Small intestine (tissue), 7 donors: ENCODE measurements at regions not wholly inside any gene's neighbourhood (a gene's known extent, or its start where the extent isn't known, plus 50 kb on each side); places are given as distances from the start of the nearest gene placed in this dataset.

Source experiments
- DNase-seq, 2 donors: peaks; one replicate each; pipeline versions ENCODE4 v3.0.0 to v3.0.0-alpha.2; 2013
- FAIRE-seq: peaks from 2 replicates; lab custom pipeline; 2012; peaks lifted over from hg19 to GRCh38; lab: Jason Lieb, UNC
- H3K27ac ChIP-seq, 3 donors: one replicate each; pipeline ENCODE4 v1.5.1; 2013; ENCODE audit warnings: low read length in 2 of 3, mild to moderate bottlenecking in 2 of 3, control low read depth in 1 of 3, inconsistent platforms in 1 of 3, low read depth in 1 of 3, moderate library complexity in 1 of 3
- H3K27me3 ChIP-seq, 3 donors: one replicate each; pipeline ENCODE4 v1.6.1; 2013; ENCODE audit warnings: low read length in 3 of 3, inconsistent platforms in 1 of 3; ENCODE audit not compliant: control insufficient read depth in 3 of 3, insufficient read depth in 3 of 3
- H3K36me3 ChIP-seq, 3 donors: one replicate each; pipeline ENCODE4 v1.6.1; 2013; ENCODE audit warnings: low read length in 3 of 3, inconsistent platforms in 1 of 3, low read depth in 1 of 3, mild to moderate bottlenecking in 1 of 3, moderate library complexity in 1 of 3; ENCODE audit not compliant: control insufficient read depth in 3 of 3, insufficient read depth in 2 of 3
- H3K4me1 ChIP-seq, 3 donors: one replicate each; pipeline ENCODE4 v1.6.1; 2013; ENCODE audit warnings: low read length in 2 of 3, inconsistent platforms in 1 of 3, low read depth in 1 of 3, mild to moderate bottlenecking in 1 of 3, moderate library complexity in 1 of 3; ENCODE audit not compliant: control insufficient read depth in 3 of 3, insufficient read depth in 2 of 3
- H3K4me3 ChIP-seq, 3 donors: one replicate each; pipeline ENCODE4 v1.5.1; 2013; ENCODE audit warnings: low read length in 3 of 3, control low read depth in 1 of 3, inconsistent platforms in 1 of 3, low read depth in 1 of 3, mild to moderate bottlenecking in 1 of 3, moderate library complexity in 1 of 3
- H3K9me3 ChIP-seq, 2 donors: one replicate each; pipeline ENCODE4 v1.6.1; 2013; ENCODE audit warnings: low read depth in 1 of 2, low read length in 1 of 2; ENCODE audit not compliant: control insufficient read depth in 2 of 2, insufficient read depth in 1 of 2
- WGBS, 3 donors: extraction: QIAGEN DNeasy Blood & Tissue Kit; methylation state at CpG; one replicate each; pipeline ENCODE4 v1.1.7; 2013; 5-methylcytosine and 5-hydroxymethylcytosine counted together
- donor health status: healthy with polysubstance abuse.
- donor health status: control.
- donor health status: control.
- donor health status: Bipolar disorder and iron deficiency.
- donor health status: healthy.

- Histone ChIP-seq H3K4me3 (no peak overlapping the region), H3K27me3 (peaks cover 0 to 3% (median 0%) of the 10 kb centered on the region in 3 donors), H3K36me3 (no peaks in the 10 kb centered on the region), H3K27ac (peak overlapping the region in 1 of 3 donors; percentile 64), H3K9me3 (no peaks in the 10 kb centered on the region), H3K4me1 (no peaks in the 10 kb centered on the region)
- FAIRE-seq = no peak
- no peak for DNase-seq
- WGBS, 3 donors = 82 to 88% (median 87%) methylated on average over 3 of the region's 3 CpGs
Observed at GRCh38 chr18:10050956-10051355, 137.1 kb downstream of the VAPA start.

GRCh38 chr18:10051877-10052631 is 138.2 kb downstream of the VAPA start:
- H3K36me3 ChIP-seq = no peaks in the 10 kb centered on the region
- peaks cover 0 to 3% (median 0%) of the 10 kb centered on the region in 3 donors for H3K27me3 ChIP-seq
- no peak overlapping the region for H3K4me3 ChIP-seq
- DNase-seq (peak; percentile 23 to 28), FAIRE-seq (no peak)
- no peaks in the 10 kb centered on the region for H3K9me3 ChIP-seq
- no peaks in the 10 kb centered on the region for H3K4me1 ChIP-seq
- 17 to 40% (median 28%) methylated on average over 8 of the region's 8 CpGs for WGBS, 3 donors
- peak overlapping the region in 2 of 3 donors; percentile 4 to 64 for H3K27ac ChIP-seq

- DNase-seq (no peak), FAIRE-seq (no peak)
- peaks cover 0 to 3% (median 0%) of the 10 kb centered on the region in 3 donors for H3K27me3 ChIP-seq
- H3K4me3 ChIP-seq = no peak overlapping the region
- no peaks in the 10 kb centered on the region for H3K9me3 ChIP-seq
- H3K4me1 ChIP-seq = peaks cover 0 to 5% (median 0%) of the 10 kb centered on the region in 3 donors
- no peaks in the 10 kb centered on the region for H3K36me3 ChIP-seq
- 86 to 94% (median 92%) methylated on average over 3 of the region's 3 CpGs for WGBS, 3 donors
- no peak overlapping the region for H3K27ac ChIP-seq
Observed at GRCh38 chr18:10052871-10053270, 139.1 kb downstream of the VAPA start.

GRCh38 chr18:10053861-10054260 is 140.0 kb downstream of the VAPA start:
- Histone ChIP-seq H3K4me1 (peaks cover 0 to 8% (median 0%) of the 10 kb centered on the region in 3 donors), H3K27me3 (peaks cover 0 to 3% (median 0%) of the 10 kb centered on the region in 3 donors), H3K4me3 (no peak overlapping the region), H3K36me3 (no peaks in the 10 kb centered on the region), H3K27ac (no peak overlapping the region), H3K9me3 (no peaks in the 10 kb centered on the region)
- 78 to 91% (median 86%) methylated on average over 5 of the region's 5 CpGs for WGBS, 3 donors
- no peak for FAIRE-seq
- no peak for DNase-seq

GRCh38 chr18:10054366-10054765 is 140.6 kb downstream of the VAPA start:
- Histone ChIP-seq H3K27me3 (peaks cover 0 to 3% (median 0%) of the 10 kb centered on the region in 3 donors), H3K9me3 (no peaks in the 10 kb centered on the region), H3K27ac (no peak overlapping the region), H3K4me3 (no peak overlapping the region), H3K36me3 (no peaks in the 10 kb centered on the region), H3K4me1 (peaks cover 0 to 8% (median 0%) of the 10 kb centered on the region in 3 donors)
- DNase-seq (no peak), FAIRE-seq (no peak)
- 93 to 97% (median 93%) methylated on average over 10 of the region's 10 CpGs for WGBS, 3 donors

- Histone ChIP-seq H3K36me3 (no peaks in the 10 kb centered on the region), H3K9me3 (no peaks in the 10 kb centered on the region), H3K27ac (no peak overlapping the region), H3K4me3 (no peak overlapping the region), H3K27me3 (no peaks in the 10 kb centered on the region), H3K4me1 (peaks cover 0 to 8% (median 0%) of the 10 kb centered on the region in 3 donors)
- no peak for DNase-seq
- FAIRE-seq = no peak
- WGBS, 3 donors = 89 to 93% (median 91%) methylated on average over 10 of the region's 10 CpGs
Observed at GRCh38 chr18:10055125-10055750, 141.4 kb downstream of the VAPA start.

GRCh38 chr18:10056506-10056905 is 142.7 kb downstream of the VAPA start:
- FAIRE-seq = no peak
- Histone ChIP-seq H3K4me1 (peaks cover 0 to 8% (median 4%) of the 10 kb centered on the region in 3 donors), H3K4me3 (no peak overlapping the region), H3K36me3 (no peaks in the 10 kb centered on the region), H3K27me3 (no peaks in the 10 kb centered on the region), H3K27ac (no peak overlapping the region), H3K9me3 (no peaks in the 10 kb centered on the region)
- no peak for DNase-seq
- 94 to 95% (median 94%) methylated on average over 12 of the region's 12 CpGs for WGBS, 3 donors

- no peak overlapping the region for H3K4me3 ChIP-seq
- WGBS, 3 donors = 68 to 85% (median 79%) methylated on average over 3 of the region's 3 CpGs
- no peak for FAIRE-seq
- H3K4me1 ChIP-seq = peaks cover 0 to 8% (median 4%) of the 10 kb centered on the region in 3 donors
- H3K27ac ChIP-seq = peak overlapping the region in 1 of 3 donors; percentile 40
- H3K36me3 ChIP-seq = no peaks in the 10 kb centered on the region
- no peak for DNase-seq
- no peaks in the 10 kb centered on the region for H3K27me3 ChIP-seq
- no peaks in the 10 kb centered on the region for H3K9me3 ChIP-seq
Observed at GRCh38 chr18:10057401-10057893, 143.6 kb downstream of the VAPA start.
